GM23338 (cell line): ENCODE measurements at regions not wholly inside any gene's neighbourhood (a gene's known extent, or its start where the extent isn't known, plus 50 kb on each side); places are given as distances from the start of the nearest gene placed in this dataset.

Experiments used
- ATAC-seq: fragments of 200-7000 bp; cut with Tn5 transposase; 3 replicates; pipeline ENCODE4 v1.9.1; 2020
- DNase-seq: peaks from one replicate; pipeline ENCODE4 v3.0.0-alpha.2; 2015; ENCODE audit warnings: low spot score
- H2AFZ ChIP-seq: fragments of 200-600 bp; sonication (generic); 2 replicates; pipeline ENCODE4 v1.8.0; 2016; ENCODE audit warnings: antibody characterized with exemption, mild to moderate bottlenecking, moderate library complexity
- H3F3A ChIP-seq: fragments of 200-600 bp; sonication (generic); replicated peaks from 2 replicates; pipeline ENCODE4 v1.8.0; 2017; ENCODE audit warnings: antibody characterized with exemption, mixed run types, low read depth
- H3K27ac ChIP-seq: fragments of 200-600 bp; sonication (generic); 2 replicates; pipeline ENCODE4 v1.6.1; 2016; ENCODE audit warnings: low read depth
- H3K27me3 ChIP-seq: fragments of 200-600 bp; sonication (generic); 2 replicates; pipeline ENCODE4 v1.8.0; 2016; ENCODE audit warnings: mild to moderate bottlenecking, mixed run types, moderate library complexity; ENCODE audit not compliant: insufficient read depth
- H3K36me3 ChIP-seq: fragments of 200-600 bp; sonication (generic); 2 replicates; pipeline ENCODE4 v1.8.0; 2016; ENCODE audit warnings: mild to moderate bottlenecking; ENCODE audit not compliant: insufficient read depth
- H3K4me1 ChIP-seq: fragments of 200-600 bp; sonication (generic); 2 replicates; pipeline ENCODE4 v1.8.0; 2016; ENCODE audit warnings: mild to moderate bottlenecking, moderate library complexity; ENCODE audit not compliant: insufficient read depth
- H3K4me2 ChIP-seq: fragments of 200-600 bp; sonication (generic); 2 replicates; pipeline ENCODE4 v1.7.1; 2017; ENCODE audit warnings: mixed run types
- H3K4me3 ChIP-seq: fragments of 200-600 bp; sonication (generic); 2 replicates; pipeline ENCODE4 v1.6.1; 2016; ENCODE audit warnings: mixed run types
- H3K79me2 ChIP-seq: fragments of 200-600 bp; sonication (generic); replicated peaks from 2 replicates; pipeline ENCODE4 v1.8.0; 2017; ENCODE audit warnings: mild to moderate bottlenecking; ENCODE audit not compliant: insufficient read depth
- H3K9me2 ChIP-seq: fragments of 200-600 bp; sonication (generic); 2 replicates; pipeline ENCODE4 v1.8.0; 2017; ENCODE audit not compliant: insufficient read depth
- H4K20me1 ChIP-seq: fragments of 200-600 bp; sonication (generic); replicated peaks from 2 replicates; pipeline ENCODE4 v1.8.0; 2017; ENCODE audit warnings: mild to moderate bottlenecking; ENCODE audit not compliant: insufficient read depth
- H3K27ac Mint-ChIP-seq: 2 replicates; pipeline ENCODE4 v1.8.0; 2020; ENCODE audit warnings: inconsistent platforms, mild to moderate bottlenecking, moderate library complexity, mixed read lengths
- H3K27me3 Mint-ChIP-seq: 3 replicates; pipeline ENCODE4 v1.8.0; 2022; ENCODE audit warnings: low read depth, mild to moderate bottlenecking, moderate library complexity, mixed read lengths, inconsistent platforms; ENCODE audit not compliant: insufficient read depth, poor library complexity
- H3K36me3 Mint-ChIP-seq: 3 replicates; pipeline ENCODE4 v1.8.0; 2021; ENCODE audit warnings: low read depth, mild to moderate bottlenecking, inconsistent platforms, moderate library complexity, mixed read lengths
- H3K4me1 Mint-ChIP-seq: 3 replicates; pipeline ENCODE4 v1.8.0; 2020; ENCODE audit warnings: mild to moderate bottlenecking, inconsistent platforms, mixed read lengths
- H3K4me3 Mint-ChIP-seq: 3 replicates; pipeline ENCODE4 v1.8.0; 2021; ENCODE audit warnings: moderate library complexity, mild to moderate bottlenecking, inconsistent platforms, mixed read lengths
- H3K9me3 Mint-ChIP-seq: 3 replicates; pipeline ENCODE4 v1.8.0; 2020; ENCODE audit warnings: moderate library complexity, mild to moderate bottlenecking, inconsistent platforms, mixed read lengths
- CREB1 ChIP-seq: fragments of 250-450 bp; sonication (Bioruptor Pico); IDR thresholded peaks from 2 replicates; pipeline ENCODE4 v1.5.0; 2020; ENCODE audit warnings: low read depth, mild to moderate bottlenecking, moderate library complexity
- CTCF ChIP-seq, 2 experiments: fragments of 200-600 bp in 1 of 2; sonication (generic) in 1 of 2; conservative IDR thresholded peaks; 2 replicates each; pipeline versions ENCODE4 v1.5.1 to v1.6.1; 2016 to 2017; ENCODE audit warnings: antibody characterized with exemption in 2 of 2, low read depth in 2 of 2, mild to moderate bottlenecking in 2 of 2, moderate library complexity in 1 of 2
- ETS1 ChIP-seq: IDR thresholded peaks from 2 replicates; pipeline ENCODE4 v1.6.1; 2016; ENCODE audit warnings: antibody characterized with exemption
- EZH2 ChIP-seq: fragments of 200-600 bp; sonication (generic); IDR thresholded peaks from one replicate; pipeline ENCODE4 v1.8.0; 2017; ENCODE audit warnings: antibody characterized with exemption, mild to moderate bottlenecking, low read depth; ENCODE audit not compliant: unreplicated experiment
- EZH2phosphoT487 ChIP-seq: fragments of 200-600 bp; sonication (generic); IDR thresholded peaks from one replicate; pipeline ENCODE4 v1.8.1; 2018; ENCODE audit warnings: antibody characterized with exemption; ENCODE audit not compliant: unreplicated experiment
- JUNB ChIP-seq: IDR thresholded peaks from one replicate; pipeline ENCODE4 v1.6.1; 2016; ENCODE audit warnings: antibody characterized with exemption; ENCODE audit not compliant: unreplicated experiment
- NANOG ChIP-seq: IDR thresholded peaks from 2 replicates; pipeline ENCODE4 v1.6.1; 2016; ENCODE audit warnings: antibody characterized with exemption, borderline replicate concordance
- POLR2AphosphoS5 ChIP-seq: IDR thresholded peaks from 2 replicates; pipeline ENCODE4 v1.6.1; 2016; ENCODE audit warnings: antibody characterized with exemption, low read depth
- REST ChIP-seq: IDR thresholded peaks from one replicate; pipeline ENCODE4 v1.6.1; 2018; ENCODE audit warnings: antibody characterized with exemption; ENCODE audit not compliant: unreplicated experiment
- STAT1 ChIP-seq: IDR thresholded peaks from one replicate; pipeline ENCODE4 v1.6.1; 2016; ENCODE audit warnings: antibody characterized with exemption; ENCODE audit not compliant: unreplicated experiment
- ZNF114 ChIP-seq: fragments of 250-450 bp; sonication (Bioruptor Pico); IDR thresholded peaks from 2 replicates; pipeline ENCODE4 v1.5.0; 2020; ENCODE audit warnings: mild to moderate bottlenecking, moderate library complexity
- ZNF331 ChIP-seq: fragments of 250-450 bp; sonication (Bioruptor Pico); IDR thresholded peaks from 2 replicates; pipeline ENCODE4 v1.5.0; 2020; ENCODE audit warnings: low read depth, mild to moderate bottlenecking, moderate library complexity
- ZNF462 ChIP-seq: fragments of 250-450 bp; sonication (Bioruptor Pico); IDR thresholded peaks from 2 replicates; pipeline ENCODE4 v1.5.0; 2020; ENCODE audit warnings: mild to moderate bottlenecking, moderate library complexity

GRCh38 chr18:78102135-78102534 is 852.5 kb downstream of the GALR1 start:
- Histone ChIP-seq H3K9me2 (no peaks in the 10 kb centered on the region), H3K4me2 (no peak overlapping the region), H3K4me1 (no peaks in the 10 kb centered on the region), H3K27ac (no peak overlapping the region), H3K4me3 (no peak overlapping the region), H3F3A (no peaks in the 10 kb centered on the region), H3K27me3 (no peaks in the 10 kb centered on the region), H2AFZ (no peak overlapping the region), H3K79me2 (no peaks in the 10 kb centered on the region), H3K36me3 (no peaks in the 10 kb centered on the region), H4K20me1 (no peaks in the 10 kb centered on the region)
- ATAC-seq = no peak
- no peaks in the 10 kb centered on the region for H3K4me1 Mint-ChIP-seq
- no peak for DNase-seq
- peaks cover 45% of the 10 kb centered on the region for H3K36me3 Mint-ChIP-seq
- TF ChIP-seq ZNF331 (CRISPR knock-in tag) = no peak
- no peak for TF ChIP-seq EZH2
- TF ChIP-seq ETS1 = no peak
- no peak for TF ChIP-seq STAT1
- TF ChIP-seq CREB1 (CRISPR knock-in tag) = no peak
- no peak for TF ChIP-seq JUNB
- TF ChIP-seq POLR2AphosphoS5 = no peak
- TF ChIP-seq ZNF462 (CRISPR knock-in tag) = no peak
- TF ChIP-seq CTCF (conservative IDR thresholded peaks at IDR 0.05; ENCODE audit: low read depth in 2 of 2) = no peak
- no peak for TF ChIP-seq REST
- no peak for TF ChIP-seq ZNF114
- TF ChIP-seq NANOG = no peak
- no peak for TF ChIP-seq EZH2phosphoT487
- H3K9me3 Mint-ChIP-seq = peaks cover 95% of the 10 kb centered on the region
- no peak overlapping the region for H3K4me3 Mint-ChIP-seq
- peaks cover 7% of the 10 kb centered on the region for H3K27me3 Mint-ChIP-seq
- no peak overlapping the region for H3K27ac Mint-ChIP-seq
